A549 (cell line): ENCODE measurements at regions not wholly inside any gene's neighbourhood (a gene's known extent, or its start where the extent isn't known, plus 50 kb on each side); places are given as distances from the start of the nearest gene placed in this dataset.

ENCODE experiments used
- ATAC-seq, 2 experiments: fragments of 200-7000 bp in 1 of 2; fragments of >200 bp in 1 of 2; cut with Nextera tagmentation in 1 of 2; cut with Tn5 transposase in 1 of 2; 3 replicates each; pipeline versions ENCODE4 v1.8.0 to v1.9.1; 2018 to 2020; ENCODE audit warnings: mild to moderate bottlenecking in 1 of 2, moderate library complexity in 1 of 2
- CTCF ChIA-PET: fragments of 300-600 bp; sonication (Branson Sonifier 250); formaldehyde crosslinking; extraction: SDS; loops from one replicate; lab custom pipeline; 2021; ENCODE audit warnings: antibody characterized with exemption, inconsistent platforms; lab: Yijun Ruan, JAX
- POLR2A ChIA-PET: fragments of 350-600 bp; formaldehyde crosslinking; extraction: SDS; loops from one replicate; lab custom pipeline; 2021; ENCODE audit warnings: antibody characterized with exemption, inconsistent platforms; lab: Yijun Ruan, JAX
- DNase-seq, 2 experiments: peaks; one replicate each; pipeline versions ENCODE4 v3.0.0 to v3.0.0-alpha.2; 2011 to 2016; ENCODE audit warnings: low read depth in 1 of 2, low spot score in 1 of 2
- FAIRE-seq: peaks from 2 replicates; lab custom pipeline; 2011; peaks lifted over from hg19 to GRCh38; lab: Jason Lieb, UNC
- H3K27ac ChIP-seq, 2 experiments: fragments of >200 bp; sonication (Bioruptor Twin); formaldehyde crosslinking; 3 replicates each; pipeline ENCODE4 v1.5.1; 2016 to 2017
- H3K4me1 ChIP-seq: fragments of >200 bp; sonication (Bioruptor Twin); formaldehyde crosslinking; 3 replicates; pipeline ENCODE4 v1.6.1; 2016
- H3K4me2 ChIP-seq: fragments of >200 bp; sonication (Bioruptor Twin); formaldehyde crosslinking; 3 replicates; pipeline ENCODE4 v1.6.1; 2016
- H3K4me3 ChIP-seq: fragments of >200 bp; sonication (Bioruptor Twin); formaldehyde crosslinking; 3 replicates; pipeline ENCODE4 v1.5.1; 2016
- H3K9me3 ChIP-seq: fragments of >200 bp; sonication (Bioruptor Twin); formaldehyde crosslinking; 3 replicates; pipeline ENCODE4 v1.6.1; 2016
- BHLHE40 ChIP-seq: IDR thresholded peaks from 2 replicates; pipeline ENCODE4 v1.6.1; 2012; ENCODE audit warnings: low read depth, low read length, inconsistent platforms
- CBX8 ChIP-seq: fragments of 200-600 bp; sonication (generic); IDR thresholded peaks from 2 replicates; pipeline ENCODE4 v1.6.1; 2016
- CHD4 ChIP-seq: fragments of 200-600 bp; sonication (generic); IDR thresholded peaks from 2 replicates; pipeline ENCODE4 v1.6.1; 2016; ENCODE audit warnings: antibody characterized with exemption, mild to moderate bottlenecking, borderline replicate concordance
- EHF ChIP-seq: fragments of 250-450 bp; sonication (Bioruptor Pico); IDR thresholded peaks from 2 replicates; pipeline ENCODE4 v1.5.0; 2020; ENCODE audit warnings: mild to moderate bottlenecking
- EP300 ChIP-seq, 2 experiments: fragments of >200 bp; sonication (Bioruptor Twin); formaldehyde crosslinking; IDR thresholded peaks; 2 replicates in 1 of 2; 3 replicates in 1 of 2; pipeline ENCODE4 v1.6.1; 2016 to 2017
- ESRRA ChIP-seq: fragments of 150-350 bp; IDR thresholded peaks from 2 replicates; pipeline ENCODE4 v1.6.1; 2014; ENCODE audit warnings: mild to moderate bottlenecking, low read length, borderline replicate concordance
- FOSL2 ChIP-seq, 2 experiments: fragments of 450-650 bp in 1 of 2; fragments of >200 bp in 1 of 2; sonication (Bioruptor Twin) in 1 of 2; formaldehyde crosslinking; IDR thresholded peaks; 2 replicates each; pipeline versions ENCODE4 v1.5.0 to v1.6.1; 2016 to 2020; ENCODE audit warnings: mild to moderate bottlenecking in 1 of 2, moderate library complexity in 1 of 2
- FOXS1 ChIP-seq: fragments of 250-450 bp; sonication (Bioruptor Pico); IDR thresholded peaks from 2 replicates; pipeline ENCODE4 v1.5.0; 2020; ENCODE audit warnings: mild to moderate bottlenecking, moderate library complexity
- GATA3 ChIP-seq: IDR thresholded peaks from 2 replicates; pipeline ENCODE4 v1.6.1; 2012; ENCODE audit warnings: borderline replicate concordance
- HDAC2 ChIP-seq: fragments of 200-600 bp; sonication (generic); IDR thresholded peaks from 2 replicates; pipeline ENCODE4 v1.6.1; 2016
- HOXA7 ChIP-seq: fragments of 250-450 bp; sonication (Bioruptor Pico); IDR thresholded peaks from 2 replicates; pipeline ENCODE4 v1.5.0; 2020; ENCODE audit warnings: mild to moderate bottlenecking, moderate library complexity
- HOXB13 ChIP-seq: fragments of 250-450 bp; sonication (Bioruptor Pico); IDR thresholded peaks from 2 replicates; pipeline ENCODE4 v1.5.0; 2020; ENCODE audit warnings: low read depth, mild to moderate bottlenecking, moderate library complexity
- JUN ChIP-seq, 2 experiments: fragments of >200 bp; sonication (Bioruptor Twin); formaldehyde crosslinking; IDR thresholded peaks; 2 replicates in 1 of 2; 3 replicates in 1 of 2; pipeline ENCODE4 v1.6.1; 2016 to 2017
- KDM1A ChIP-seq: fragments of 200-600 bp; sonication (generic); IDR thresholded peaks from 2 replicates; pipeline ENCODE4 v1.6.1; 2016; ENCODE audit warnings: low read depth, mild to moderate bottlenecking
- KDM5A ChIP-seq: fragments of 200-600 bp; sonication (generic); IDR thresholded peaks from 2 replicates; pipeline ENCODE4 v1.6.1; 2016; ENCODE audit warnings: antibody characterized with exemption, mild to moderate bottlenecking
- PHF8 ChIP-seq: fragments of 200-600 bp; sonication (generic); IDR thresholded peaks from 2 replicates; pipeline ENCODE4 v1.6.1; 2016; ENCODE audit warnings: low read depth, mild to moderate bottlenecking, antibody characterized with exemption, moderate library complexity, borderline replicate concordance
- POLR2A ChIP-seq: IDR thresholded peaks from 2 replicates; pipeline ENCODE4 v1.6.1; 2012; ENCODE audit warnings: mild to moderate bottlenecking, low read length
- POLR2AphosphoS2 ChIP-seq: conservative IDR thresholded peaks from 2 replicates; pipeline ENCODE4 v1.6.1; 2012; ENCODE audit warnings: low read length, improper control_type of control experiment, inconsistent platforms
- RARB ChIP-seq: fragments of 250-450 bp; sonication (Bioruptor Pico); IDR thresholded peaks from 2 replicates; pipeline ENCODE4 v1.8.0; 2021; ENCODE audit warnings: mild to moderate bottlenecking, moderate library complexity
- RCOR1 ChIP-seq: fragments of 150-350 bp; IDR thresholded peaks from 2 replicates; pipeline ENCODE4 v1.6.1; 2014; ENCODE audit warnings: antibody characterized with exemption, low read length, low read depth
- RNF2 ChIP-seq: fragments of 200-600 bp; sonication (generic); IDR thresholded peaks from 2 replicates; pipeline ENCODE4 v1.6.1; 2016; ENCODE audit warnings: low read depth, mild to moderate bottlenecking, antibody characterized with exemption, moderate library complexity, borderline replicate concordance
- SREBF2 ChIP-seq: fragments of 450-650 bp; IDR thresholded peaks from 2 replicates; pipeline ENCODE4 v1.6.1; 2014; ENCODE audit warnings: mild to moderate bottlenecking, moderate library complexity
- TFCP2L1 ChIP-seq: fragments of 250-450 bp; sonication (Bioruptor Pico); IDR thresholded peaks from 2 replicates; pipeline ENCODE4 v1.5.0; 2021; ENCODE audit warnings: mild to moderate bottlenecking
- TP53 ChIP-seq: fragments of 250-450 bp; sonication (Bioruptor Pico); IDR thresholded peaks from 2 replicates; pipeline ENCODE4 v1.5.0; 2021; ENCODE audit warnings: mild to moderate bottlenecking, moderate library complexity
- ZC3H11A ChIP-seq: fragments of 450-650 bp; IDR thresholded peaks from 2 replicates; pipeline ENCODE4 v1.6.1; 2014; ENCODE audit warnings: antibody characterized with exemption, mild to moderate bottlenecking
- ZFP36 ChIP-seq: fragments of 450-650 bp; IDR thresholded peaks from 2 replicates; pipeline ENCODE4 v1.6.1; 2014; ENCODE audit warnings: borderline replicate concordance; ENCODE audit not compliant: partially characterized antibody
- ZSCAN20 ChIP-seq: fragments of 250-450 bp; sonication (Bioruptor Pico); IDR thresholded peaks from 2 replicates; pipeline ENCODE4 v1.8.0; 2022; ENCODE audit warnings: mild to moderate bottlenecking, moderate library complexity
- WGBS: methylation state at CpG from one replicate; pipeline ENCODE4 v1.1.6; 2017; ENCODE audit errors: missing lambda C conversion rate; 5-methylcytosine and 5-hydroxymethylcytosine counted together
- TF ChIP-seq, protein P1 (sequence below): IDR thresholded peaks from 2 replicates; pipeline ENCODE4 v1.6.1; 2012
- TF ChIP-seq, protein P2 (sequence below): fragments of >200 bp; sonication (Bioruptor Twin); formaldehyde crosslinking; IDR thresholded peaks from 3 replicates; pipeline ENCODE4 v1.5.1; 2016
- TF ChIP-seq, protein P3 (sequence below): fragments of 450-650 bp; IDR thresholded peaks from 2 replicates; pipeline ENCODE4 v1.6.1; 2014; ENCODE audit warnings: antibody characterized with exemption
- TF ChIP-seq, protein P4 (sequence below): fragments of 250-450 bp; sonication (Bioruptor Pico); IDR thresholded peaks from 2 replicates; pipeline ENCODE4 v1.5.0; 2020; ENCODE audit warnings: low read depth, mild to moderate bottlenecking, moderate library complexity
- TF ChIP-seq, protein P5 (sequence below): IDR thresholded peaks from 2 replicates; pipeline ENCODE4 v1.6.1; 2012; ENCODE audit warnings: low read depth, borderline replicate concordance

DNA sequence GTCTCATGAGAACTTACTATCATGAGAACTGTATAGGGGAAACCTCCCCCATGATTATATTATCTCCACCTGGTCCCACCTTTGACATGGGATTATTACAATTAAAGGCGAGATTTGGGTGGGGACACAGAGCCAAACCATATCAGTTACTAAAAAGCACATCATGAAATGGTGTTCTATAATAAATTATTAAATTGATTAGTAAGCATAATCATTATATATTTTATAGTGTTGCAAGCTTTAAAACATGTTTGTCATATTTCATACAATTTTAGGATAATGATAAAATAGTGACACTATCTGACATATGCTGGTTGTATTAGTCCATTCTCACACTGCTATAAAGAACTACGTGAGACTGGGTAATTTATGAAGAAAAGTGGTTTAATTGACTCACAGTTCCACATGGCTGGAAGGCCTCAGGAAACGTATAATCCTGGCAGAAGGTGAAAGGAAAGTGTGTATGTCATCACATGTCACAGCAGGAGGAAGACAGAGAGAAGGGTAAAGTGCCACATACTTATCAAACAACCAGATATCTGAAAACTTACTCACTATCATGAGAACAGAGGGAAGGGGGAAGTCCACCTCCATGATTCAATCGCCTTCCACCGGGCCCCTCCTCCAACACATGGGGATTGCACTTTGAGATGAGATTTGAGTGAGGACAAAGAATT lies 539.2 kb upstream of the OLFM3 start:
- TF ChIP-seq SREBF2, result no peak
- TF ChIP-seq POLR2A, result no peak
- TF ChIP-seq HDAC2, result no peak
- no peak for TF ChIP-seq TP53
- no peak for TF ChIP-seq RCOR1
- TF ChIP-seq, protein P1, sequence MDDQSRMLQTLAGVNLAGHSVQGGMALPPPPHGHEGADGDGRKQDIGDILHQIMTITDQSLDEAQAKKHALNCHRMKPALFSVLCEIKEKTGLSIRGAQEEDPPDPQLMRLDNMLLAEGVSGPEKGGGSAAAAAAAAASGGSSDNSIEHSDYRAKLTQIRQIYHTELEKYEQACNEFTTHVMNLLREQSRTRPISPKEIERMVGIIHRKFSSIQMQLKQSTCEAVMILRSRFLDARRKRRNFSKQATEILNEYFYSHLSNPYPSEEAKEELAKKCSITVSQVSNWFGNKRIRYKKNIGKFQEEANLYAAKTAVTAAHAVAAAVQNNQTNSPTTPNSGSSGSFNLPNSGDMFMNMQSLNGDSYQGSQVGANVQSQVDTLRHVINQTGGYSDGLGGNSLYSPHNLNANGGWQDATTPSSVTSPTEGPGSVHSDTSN, result no peak
- no peak for TF ChIP-seq FOXS1 (CRISPR knock-in tag)
- TF ChIP-seq, protein P2, sequence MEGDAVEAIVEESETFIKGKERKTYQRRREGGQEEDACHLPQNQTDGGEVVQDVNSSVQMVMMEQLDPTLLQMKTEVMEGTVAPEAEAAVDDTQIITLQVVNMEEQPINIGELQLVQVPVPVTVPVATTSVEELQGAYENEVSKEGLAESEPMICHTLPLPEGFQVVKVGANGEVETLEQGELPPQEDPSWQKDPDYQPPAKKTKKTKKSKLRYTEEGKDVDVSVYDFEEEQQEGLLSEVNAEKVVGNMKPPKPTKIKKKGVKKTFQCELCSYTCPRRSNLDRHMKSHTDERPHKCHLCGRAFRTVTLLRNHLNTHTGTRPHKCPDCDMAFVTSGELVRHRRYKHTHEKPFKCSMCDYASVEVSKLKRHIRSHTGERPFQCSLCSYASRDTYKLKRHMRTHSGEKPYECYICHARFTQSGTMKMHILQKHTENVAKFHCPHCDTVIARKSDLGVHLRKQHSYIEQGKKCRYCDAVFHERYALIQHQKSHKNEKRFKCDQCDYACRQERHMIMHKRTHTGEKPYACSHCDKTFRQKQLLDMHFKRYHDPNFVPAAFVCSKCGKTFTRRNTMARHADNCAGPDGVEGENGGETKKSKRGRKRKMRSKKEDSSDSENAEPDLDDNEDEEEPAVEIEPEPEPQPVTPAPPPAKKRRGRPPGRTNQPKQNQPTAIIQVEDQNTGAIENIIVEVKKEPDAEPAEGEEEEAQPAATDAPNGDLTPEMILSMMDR, result no peak
- no peak for TF ChIP-seq ESRRA
- H3K4me3 ChIP-seq, result no peak overlapping the region
- no peaks in the 10 kb centered on the region for H3K4me1 ChIP-seq
- H3K9me3 ChIP-seq, result no peaks in the 10 kb centered on the region
- no peak overlapping the region for H3K27ac ChIP-seq
- ATAC-seq, result no peak
- DNase-seq, result no peak
- ChIA-PET CTCF (no interaction called here), POLR2A (no interaction called here)
- WGBS, result 27% methylated on average over 5 of the region's 5 CpGs
- no peak for FAIRE-seq
- H3K4me2 ChIP-seq, result no peak overlapping the region

DNA sequence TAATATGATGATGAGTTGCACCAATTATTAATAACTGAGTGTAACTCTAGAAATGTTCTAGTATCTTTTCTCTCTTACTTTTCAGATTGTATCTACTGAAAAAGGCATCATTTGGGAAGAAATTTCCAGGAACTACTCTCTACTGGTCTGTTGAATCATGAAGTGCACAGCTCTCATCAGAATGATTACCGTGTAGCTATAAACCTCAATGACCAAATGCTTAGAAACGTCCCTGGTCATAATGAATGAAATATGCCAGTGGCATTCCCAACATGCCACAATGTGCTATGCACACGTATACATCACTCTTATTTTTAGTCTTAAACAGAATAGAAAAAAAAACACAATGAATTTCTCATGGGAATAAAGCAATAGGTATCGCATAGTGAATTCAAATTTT lies 534.3 kb upstream of the OLFM3 start:
- DNase-seq, result no peak
- no peak overlapping the region for H3K4me3 ChIP-seq
- H3K9me3 ChIP-seq, result no peaks in the 10 kb centered on the region
- ChIA-PET CTCF (no interaction called here), POLR2A (no interaction called here)
- no peak for FAIRE-seq
- no peak for TF ChIP-seq HOXA7 (CRISPR knock-in tag)
- no peak for TF ChIP-seq ZFP36
- no peak for TF ChIP-seq CHD4
- TF ChIP-seq HDAC2, result no peak
- no peak for TF ChIP-seq ESRRA
- TF ChIP-seq RARB (CRISPR knock-in tag), result no peak
- no peak for TF ChIP-seq EHF (CRISPR knock-in tag)
- TF ChIP-seq JUN (IDR thresholded peaks at IDR 0.05), result no peak
- H3K27ac ChIP-seq, result no peak overlapping the region
- 29% methylated on average over 4 of the region's 4 CpGs for WGBS
- no peak overlapping the region for H3K4me2 ChIP-seq
- H3K4me1 ChIP-seq, result no peaks in the 10 kb centered on the region
- no peak for ATAC-seq

DNA sequence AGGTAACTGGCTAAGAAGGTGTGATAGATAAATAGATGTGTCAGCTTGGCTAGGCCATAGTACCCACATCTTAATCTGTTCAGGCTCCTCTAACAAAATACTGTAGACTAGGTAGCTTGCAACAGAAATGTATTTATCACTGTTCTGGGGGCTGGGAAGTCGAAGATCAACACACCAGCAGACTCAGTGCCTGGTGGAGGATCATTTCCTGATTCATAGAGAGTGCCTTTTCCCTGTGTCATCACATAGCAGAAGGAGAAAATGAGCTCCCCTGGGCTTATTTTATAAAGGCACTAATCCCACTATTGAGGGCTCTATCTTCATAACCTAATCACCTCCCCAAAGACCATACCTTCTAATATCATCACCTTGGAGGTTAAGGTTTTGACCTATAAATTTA lies 532.7 kb upstream of the OLFM3 start:
- ChIA-PET POLR2A (no interaction called here), CTCF (no interaction called here)
- Histone ChIP-seq H3K27ac (no peak overlapping the region), H3K4me2 (no peak overlapping the region), H3K9me3 (no peaks in the 10 kb centered on the region), H3K4me1 (no peaks in the 10 kb centered on the region), H3K4me3 (no peak overlapping the region)
- no peak for ATAC-seq
- TF ChIP-seq HOXB13, result no peak
- TF ChIP-seq TFCP2L1 (CRISPR knock-in tag), result no peak
- no peak for TF ChIP-seq BHLHE40
- no peak for TF ChIP-seq POLR2AphosphoS2
- no peak for TF ChIP-seq ZSCAN20 (CRISPR knock-in tag)
- TF ChIP-seq, protein P3, sequence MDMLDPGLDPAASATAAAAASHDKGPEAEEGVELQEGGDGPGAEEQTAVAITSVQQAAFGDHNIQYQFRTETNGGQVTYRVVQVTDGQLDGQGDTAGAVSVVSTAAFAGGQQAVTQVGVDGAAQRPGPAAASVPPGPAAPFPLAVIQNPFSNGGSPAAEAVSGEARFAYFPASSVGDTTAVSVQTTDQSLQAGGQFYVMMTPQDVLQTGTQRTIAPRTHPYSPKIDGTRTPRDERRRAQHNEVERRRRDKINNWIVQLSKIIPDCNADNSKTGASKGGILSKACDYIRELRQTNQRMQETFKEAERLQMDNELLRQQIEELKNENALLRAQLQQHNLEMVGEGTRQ, result no peak
- TF ChIP-seq, protein P4, sequence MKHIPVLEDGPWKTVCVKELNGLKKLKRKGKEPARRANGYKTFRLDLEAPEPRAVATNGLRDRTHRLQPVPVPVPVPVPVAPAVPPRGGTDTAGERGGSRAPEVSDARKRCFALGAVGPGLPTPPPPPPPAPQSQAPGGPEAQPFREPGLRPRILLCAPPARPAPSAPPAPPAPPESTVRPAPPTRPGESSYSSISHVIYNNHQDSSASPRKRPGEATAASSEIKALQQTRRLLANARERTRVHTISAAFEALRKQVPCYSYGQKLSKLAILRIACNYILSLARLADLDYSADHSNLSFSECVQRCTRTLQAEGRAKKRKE (CRISPR knock-in tag), result no peak
- TF ChIP-seq ZC3H11A, result no peak
- TF ChIP-seq EP300 (IDR thresholded peaks at IDR 0.05), result no peak
- TF ChIP-seq RNF2, result no peak
- no peak for TF ChIP-seq PHF8
- TF ChIP-seq HDAC2, result no peak
- TF ChIP-seq KDM5A, result no peak
- TF ChIP-seq FOXS1 (CRISPR knock-in tag), result no peak
- TF ChIP-seq KDM1A, result no peak
- TF ChIP-seq, protein P5, sequence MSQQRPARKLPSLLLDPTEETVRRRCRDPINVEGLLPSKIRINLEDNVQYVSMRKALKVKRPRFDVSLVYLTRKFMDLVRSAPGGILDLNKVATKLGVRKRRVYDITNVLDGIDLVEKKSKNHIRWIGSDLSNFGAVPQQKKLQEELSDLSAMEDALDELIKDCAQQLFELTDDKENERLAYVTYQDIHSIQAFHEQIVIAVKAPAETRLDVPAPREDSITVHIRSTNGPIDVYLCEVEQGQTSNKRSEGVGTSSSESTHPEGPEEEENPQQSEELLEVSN, result no peak
- no peak for TF ChIP-seq SREBF2
- TF ChIP-seq FOSL2 (IDR thresholded peaks at IDR 0.05), result no peak
- TF ChIP-seq FOSL2 (CRISPR knock-in tag; IDR thresholded peaks at IDR 0.05), result no peak
- TF ChIP-seq CBX8, result no peak
- no peak for TF ChIP-seq GATA3
- 0% methylated on average over 1 of the region's 1 CpG for WGBS
- DNase-seq, result no peak
- no peak for FAIRE-seq
